Stimulated activated CD8-positive, alpha-beta memory T cell treated with anti-CD3 and anti-CD28 coated beads, Interleukin-15, amount 100 ng/mL, for 1 hour (primary cell): ENCODE measurements at regions not wholly inside any gene's neighbourhood (a gene's known extent, or its start where the extent isn't known, plus 50 kb on each side); places are given as distances from the start of the nearest gene placed in this dataset.

ENCODE experiments used
- DNase-seq: peaks from one replicate; pipeline ENCODE4 v3.0.0-alpha.2; 2020; ENCODE audit warnings: low read depth

DNA sequence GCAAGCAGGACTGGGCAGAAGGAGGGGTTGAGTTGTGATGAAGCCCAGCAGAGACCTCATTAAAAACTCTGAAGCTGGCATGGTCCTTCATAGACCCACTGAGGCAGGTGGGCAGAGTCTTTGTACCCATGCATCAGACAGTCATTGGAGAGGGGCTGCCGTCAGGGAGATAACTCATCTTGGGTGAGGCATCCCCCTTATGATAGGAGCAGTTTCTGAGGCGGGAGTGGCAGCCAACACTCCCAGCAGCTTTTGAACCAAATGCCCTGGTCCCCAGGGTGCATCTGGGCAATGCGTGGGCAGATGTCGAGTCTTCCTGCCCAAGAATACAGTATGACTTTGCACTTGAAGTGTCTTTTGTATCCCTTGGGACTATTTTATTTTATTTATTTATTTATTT lies 68.1 kb downstream of the HTR5A start:
- DNase-seq, result no peak

GRCh38 chr7:155141562-155141961 lies 71.4 kb downstream of the HTR5A start:
- DNase-seq, result no peak

DNA sequence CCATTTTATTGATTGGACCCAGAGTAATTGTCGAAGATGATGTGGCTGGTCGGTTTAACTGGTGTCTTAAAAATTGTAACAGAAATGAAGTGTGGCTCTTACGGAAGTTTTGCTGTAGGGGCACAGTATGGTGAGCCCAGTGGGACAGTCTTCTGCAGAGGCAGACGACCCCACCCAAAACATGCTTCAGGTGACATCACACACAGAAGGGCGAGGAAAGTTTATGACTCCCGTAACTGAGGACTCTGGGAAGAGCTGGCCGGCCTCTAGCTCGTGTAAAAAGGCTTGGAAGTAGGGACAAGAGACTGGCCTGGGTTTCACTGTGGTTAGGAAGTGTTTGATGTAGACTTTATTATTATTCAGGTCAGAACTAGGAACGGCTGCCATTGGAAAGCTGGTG lies 73.3 kb downstream of the HTR5A start:
- DNase-seq, result no peak

DNA sequence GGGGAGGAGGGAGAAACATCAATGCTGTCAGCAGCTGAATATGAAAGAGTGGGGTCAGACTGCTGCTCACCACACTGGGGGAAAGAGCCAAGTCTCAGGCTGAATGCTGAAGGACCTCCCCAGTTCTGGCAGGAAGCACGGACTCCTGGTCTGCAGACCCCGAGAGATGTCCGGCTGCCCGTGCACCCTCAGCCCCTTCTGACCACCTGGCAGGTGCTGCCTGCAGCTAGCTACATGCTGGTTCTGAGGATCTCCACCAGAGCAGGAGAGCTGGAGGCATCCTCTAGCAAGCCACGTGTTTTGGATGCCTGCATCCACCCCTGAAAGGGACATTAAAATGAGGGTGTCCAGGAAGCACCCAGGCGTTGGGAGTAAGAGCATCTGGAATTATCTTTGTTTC lies 74.2 kb downstream of the HTR5A start:
- no peak for DNase-seq

- no peak for DNase-seq
Observed at GRCh38 chr7:155145477-155146255, 75.5 kb downstream of the HTR5A start.

DNA sequence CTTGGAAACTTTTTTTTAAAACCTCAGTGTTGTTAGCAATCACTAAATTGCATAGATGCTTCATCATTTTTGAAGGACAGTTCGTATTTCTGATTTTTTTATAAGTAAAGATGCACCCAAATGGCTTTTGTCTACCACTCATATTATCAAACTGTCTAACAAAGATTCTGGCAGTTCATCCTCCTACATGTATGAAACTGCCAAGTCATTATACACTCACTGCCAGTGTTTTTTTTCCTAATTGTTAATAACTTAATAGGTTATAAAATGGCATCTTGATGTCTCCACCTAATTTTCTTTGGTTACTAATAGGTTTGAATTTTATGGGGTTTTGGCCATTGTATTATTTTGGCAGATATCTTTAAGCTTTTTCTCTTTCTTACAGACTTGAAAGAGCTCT lies 77.0 kb downstream of the HTR5A start:
- DNase-seq, result no peak

GRCh38 chr7:155147624-155148023 lies 77.5 kb downstream of the HTR5A start:
- no peak for DNase-seq

DNA sequence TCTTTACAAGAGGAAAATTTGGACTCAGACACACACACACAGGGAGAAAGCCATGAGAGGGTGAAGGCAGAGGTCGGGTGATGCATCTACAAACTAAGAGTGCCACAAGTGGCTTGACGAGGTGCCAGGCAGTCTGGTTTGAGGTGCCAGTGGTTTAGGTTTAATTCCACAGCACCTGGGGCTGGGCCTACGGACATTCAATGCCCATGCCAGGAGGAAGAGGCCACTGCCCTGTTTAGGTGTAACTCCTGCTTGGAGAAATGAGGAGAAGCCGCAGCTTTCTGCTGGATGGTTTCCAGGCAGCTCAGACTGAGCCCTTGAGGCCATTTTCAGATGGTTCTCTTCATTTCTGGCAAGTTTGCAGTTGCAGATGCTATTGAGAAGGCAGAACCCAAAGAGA lies 83.6 kb downstream of the HTR5A start:
- DNase-seq, result no peak

- no peak for DNase-seq
Observed at GRCh38 chr7:155154586-155154985, 84.5 kb downstream of the HTR5A start.

DNA sequence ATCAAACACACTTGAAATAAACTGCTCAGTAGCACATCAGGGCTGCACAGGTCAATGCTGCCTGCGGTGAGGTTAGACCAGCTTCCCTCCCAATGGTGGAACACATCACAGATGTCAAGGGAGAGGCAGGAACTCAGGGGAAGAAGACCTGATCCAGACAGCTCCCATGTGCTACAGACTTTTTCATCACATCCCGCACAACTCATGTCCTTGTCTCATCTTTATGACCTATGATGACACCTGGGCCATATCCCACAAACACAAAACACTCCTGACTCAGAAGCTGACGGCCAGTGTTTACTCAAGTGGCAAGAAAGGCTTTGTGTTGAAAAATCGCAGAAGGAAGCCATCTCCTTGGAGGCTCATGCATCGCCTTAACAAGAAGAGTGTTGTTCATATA lies 91.6 kb downstream of the HTR5A start:
- no peak for DNase-seq

GRCh38 chr7:155162422-155162821 lies 92.3 kb downstream of the HTR5A start:
- no peak for DNase-seq

- DNase-seq, result no peak
Observed at GRCh38 chr7:155163696-155164095, 93.6 kb downstream of the HTR5A start.

DNA sequence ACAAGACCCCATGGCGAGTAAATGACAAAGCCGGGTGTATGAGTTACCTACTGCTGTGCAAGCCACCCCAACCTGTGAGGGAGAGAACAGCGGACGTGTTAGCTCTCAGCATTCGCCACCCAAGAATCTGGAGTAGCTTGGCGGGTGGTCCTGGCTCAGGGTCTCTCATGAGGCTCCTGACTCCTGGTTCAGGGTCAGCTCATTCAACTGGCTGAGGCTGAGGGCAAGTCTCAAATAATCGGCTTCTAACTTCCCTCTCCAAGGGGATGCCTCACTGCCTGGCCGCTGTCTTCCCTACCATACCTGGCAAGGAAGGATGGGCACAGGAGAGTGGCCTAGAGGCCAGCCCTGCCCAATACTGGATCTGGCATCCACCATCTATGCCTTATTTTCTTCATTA lies 94.2 kb downstream of the HTR5A start:
- DNase-seq, result no peak

GRCh38 chr7:155166108-155166507 lies 96.0 kb downstream of the HTR5A start:
- no peak for DNase-seq

GRCh38 chr7:155166673-155167370 lies 96.7 kb downstream of the HTR5A start:
- DNase-seq, result no peak

- DNase-seq, result no peak
Observed at GRCh38 chr7:155167706-155168365, 97.7 kb downstream of the HTR5A start.

GRCh38 chr7:155168597-155169480 lies 98.7 kb downstream of the HTR5A start:
- DNase-seq, result no peak

DNA sequence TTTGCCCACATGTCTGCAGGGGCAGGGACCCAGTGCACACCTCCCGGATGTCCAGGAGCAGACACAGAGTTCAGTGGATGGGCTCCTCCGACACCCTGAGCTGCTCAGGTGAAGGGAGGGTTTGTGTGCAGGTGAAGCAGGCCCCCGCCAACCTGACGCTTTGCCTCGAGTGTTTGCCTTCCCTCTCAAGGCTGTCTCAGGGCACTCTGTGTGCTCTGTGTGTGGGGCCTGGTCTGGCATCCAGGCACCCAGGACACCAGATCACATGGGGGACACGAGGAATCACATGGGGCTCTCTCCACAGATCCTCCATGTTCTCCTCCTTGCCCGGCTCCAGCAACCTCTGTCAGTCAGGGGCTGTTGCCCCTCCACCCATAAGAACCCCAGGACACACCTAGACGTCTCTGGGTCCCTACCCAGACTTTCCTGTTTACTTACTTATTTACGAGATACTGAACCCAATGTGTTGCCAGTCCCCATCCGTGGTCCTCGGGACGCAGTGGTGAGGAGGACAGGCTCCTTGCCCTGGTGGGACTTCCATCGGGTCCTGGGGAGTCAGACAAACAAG lies 99.5 kb downstream of the HTR5A start:
- DNase-seq, result no peak

- DNase-seq, result no peak
Observed at GRCh38 chr7:155170331-155170730, 100.2 kb downstream of the HTR5A start.

DNA sequence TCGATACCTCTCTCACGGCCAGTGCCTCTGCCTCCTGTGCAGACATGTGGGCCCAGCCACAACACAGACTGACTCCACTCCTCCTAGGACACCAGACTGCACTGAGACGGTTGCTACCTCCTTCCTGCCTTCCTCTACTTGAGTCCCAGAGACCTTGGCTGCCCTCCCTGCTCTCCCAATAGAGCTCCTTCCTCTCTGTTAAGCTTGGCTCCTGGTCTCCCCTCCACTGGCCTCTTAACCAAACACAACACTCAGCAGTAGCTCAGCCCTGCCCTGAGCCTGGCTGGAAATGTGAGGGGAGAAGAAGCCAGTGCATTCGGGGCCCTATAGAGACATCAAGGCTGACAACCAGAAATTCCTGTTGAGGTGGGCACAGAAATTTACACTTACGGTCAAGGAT lies 102.0 kb downstream of the HTR5A start:
- DNase-seq, result no peak

GRCh38 chr7:155173905-155174304 lies 103.8 kb downstream of the HTR5A start:
- no peak for DNase-seq

- no peak for DNase-seq
Observed at GRCh38 chr7:155178096-155178495, 108.0 kb downstream of the HTR5A start.
